H1 (cell line): ENCODE measurements at regions not wholly inside any gene's neighbourhood (a gene's known extent, or its start where the extent isn't known, plus 50 kb on each side); places are given as distances from the start of the nearest gene placed in this dataset.

ENCODE experiments used
- GTF2F1 ChIP-seq: IDR thresholded peaks from 2 replicates; pipeline ENCODE4 v1.6.1; 2012; ENCODE audit warnings: low read depth, low read length, improper control_type of control experiment, borderline replicate concordance
- RXRA ChIP-seq: IDR thresholded peaks from 2 replicates; pipeline ENCODE4 v1.6.1; 2011; ENCODE audit warnings: low read depth, mild to moderate bottlenecking, low read length, moderate library complexity; ENCODE audit not compliant: insufficient read depth
- SP4 ChIP-seq: IDR thresholded peaks from 2 replicates; pipeline ENCODE4 v1.6.1; 2012; ENCODE audit warnings: low read length, inconsistent platforms
- TBP ChIP-seq: IDR thresholded peaks from 2 replicates; pipeline ENCODE4 v1.6.1; 2011; ENCODE audit warnings: low read depth, low read length, improper control_type of control experiment

GRCh38 chr17:69819316-69820087, 255.5 kb upstream of the KCNJ16 start (continued):
- TF ChIP-seq SP4, result no peak
- no peak for TF ChIP-seq GTF2F1
- TF ChIP-seq TBP, result no peak
- TF ChIP-seq RXRA, result no peak
- TF ChIP-seq, all 59 proteins: peak for 0
